ENCODE measurements at regions not wholly inside any gene's neighbourhood (a gene's known extent, or its start where the extent isn't known, plus 50 kb on each side); places are given as distances from the start of the nearest gene placed in this dataset.
"Not testable (repeated sequence)": the region's sequence is repeated elsewhere in the genome, so short reads cannot be mapped to it uniquely, and the experiment has no call there.

GRCh38 chr5:106412606-106413005, 1258.1 kb downstream of the EFNA5 start:
- no peak for DNase-seq

GRCh38 chr5:106408570-106408969, 1262.2 kb downstream of the EFNA5 start:
- DNase-seq: no peak

- DNase-seq: no peak
Measured at GRCh38 chr5:106408141-106408540, 1262.6 kb downstream of the EFNA5 start.

- DNase-seq: no peak
Measured at GRCh38 chr5:106401561-106401960, 1269.2 kb downstream of the EFNA5 start.

GRCh38 chr5:106399391-106399790, 1271.3 kb downstream of the EFNA5 start:
- no peak for DNase-seq

GRCh38 chr5:106397700-106398099, 1273.0 kb downstream of the EFNA5 start:
- DNase-seq: no peak

GRCh38 chr5:106393276-106393675, 1277.5 kb downstream of the EFNA5 start:
- no peak for DNase-seq

GRCh38 chr5:106392766-106393165, 1278.0 kb downstream of the EFNA5 start:
- no peak for DNase-seq

- DNase-seq: not testable (repeated sequence)
Measured at GRCh38 chr5:106387767-106388166, 1283.0 kb downstream of the EFNA5 start.

GRCh38 chr5:106386287-106386686, 1284.5 kb downstream of the EFNA5 start:
- DNase-seq: no peak

- no peak for DNase-seq
Measured at GRCh38 chr5:106380736-106381135, 1290.0 kb downstream of the EFNA5 start.

GRCh38 chr5:106376522-106376921, 1294.2 kb downstream of the EFNA5 start:
- no peak for DNase-seq

GRCh38 chr5:106374956-106375355, 1295.8 kb downstream of the EFNA5 start:
- no peak for DNase-seq

- DNase-seq: no peak
Measured at GRCh38 chr5:106368021-106368420, 1302.7 kb downstream of the EFNA5 start.

GRCh38 chr5:106367281-106367680, 1303.5 kb downstream of the EFNA5 start:
- DNase-seq: no peak

GRCh38 chr5:106363578-106363977, 1307.2 kb downstream of the EFNA5 start:
- no peak for DNase-seq

- no peak for DNase-seq
Measured at GRCh38 chr5:106361905-106362304, 1308.8 kb downstream of the EFNA5 start.

- DNase-seq: no peak
Measured at GRCh38 chr5:106331415-106331814, 1339.3 kb downstream of the EFNA5 start.

GRCh38 chr5:106324356-106324755, 1346.4 kb downstream of the EFNA5 start:
- no peak for DNase-seq

GRCh38 chr5:106321242-106321641, 1349.5 kb downstream of the EFNA5 start:
- DNase-seq: no peak

GRCh38 chr5:106314221-106314824, 1356.4 kb downstream of the EFNA5 start:
- no peak for DNase-seq

GRCh38 chr5:106312360-106312759, 1358.4 kb downstream of the EFNA5 start:
- DNase-seq: no peak

GRCh38 chr5:106311230-106311915, 1359.4 kb downstream of the EFNA5 start:
- no peak for DNase-seq

GRCh38 chr5:106307265-106307664, 1363.5 kb downstream of the EFNA5 start:
- DNase-seq: no peak
